ENCODE measurements at regions not wholly inside any gene's neighbourhood (a gene's known extent, or its start where the extent isn't known, plus 50 kb on each side); places are given as distances from the start of the nearest gene placed in this dataset.

DNA sequence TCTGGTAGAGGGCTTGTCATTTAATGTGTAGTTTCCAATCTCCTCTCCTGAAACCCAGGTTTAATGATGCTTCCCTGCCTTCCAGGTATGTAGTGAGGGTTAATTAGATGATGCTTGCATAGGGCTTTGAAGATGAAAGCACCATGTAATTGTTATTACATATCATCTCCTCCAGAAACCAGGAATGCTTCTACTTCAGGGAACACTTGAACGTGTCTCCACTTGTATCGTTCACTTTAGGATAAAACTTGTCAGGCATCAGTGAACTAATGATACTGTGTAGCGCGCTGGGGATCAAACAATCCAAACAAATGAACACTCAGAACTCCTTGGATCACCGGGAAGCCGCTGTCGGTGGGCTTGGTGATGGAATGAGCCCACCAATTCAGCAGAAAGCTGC, 260.9 kb upstream of the FZD8 start:
- TF ChIP-seq POLR2A (IDR thresholded peaks at IDR 0.05) = no peak
- TF ChIP-seq CTCF (IDR thresholded peaks at IDR 0.05) = no peak
- TF ChIP-seq POLR2AphosphoS5 (IDR thresholded peaks at IDR 0.05) = no peak
